H1 (cell line): ENCODE measurements at regions not wholly inside any gene's neighbourhood (a gene's known extent, or its start where the extent isn't known, plus 50 kb on each side); places are given as distances from the start of the nearest gene placed in this dataset.
A peak's percentile ranks its signal among the peaks of the same experiment; 100 is the strongest.

Experiments
- CTCF ChIA-PET: fragments of 300-600 bp; sonication (Branson Sonifier 250); formaldehyde crosslinking; loops from one replicate; lab custom pipeline; 2021; ENCODE audit not compliant: partially characterized antibody; lab: Charles Lee
- POLR2A ChIA-PET: fragments of 300-600 bp; sonication (Branson Sonifier 250); formaldehyde crosslinking; loops from one replicate; lab custom pipeline; 2021; ENCODE audit warnings: inconsistent platforms; ENCODE audit not compliant: partially characterized antibody; lab: Charles Lee
- DNase-seq, 2 experiments: peaks; one replicate each; pipeline versions ENCODE4 v3.0.0 to v3.0.0-alpha.2; 2010 to 2022; ENCODE audit warnings: low spot score in 2 of 2, low read depth in 1 of 2, mixed read lengths in 1 of 2
- FAIRE-seq: peaks from 2 replicates; lab custom pipeline; 2011; peaks lifted over from hg19 to GRCh38; lab: Jason Lieb, UNC
- H2AFZ ChIP-seq: 2 replicates; pipeline ENCODE4 v1.8.1; 2012; ENCODE audit warnings: low read length, inconsistent platforms
- H2AK5ac ChIP-seq: 2 replicates; pipeline ENCODE4 v1.6.1; 2013; ENCODE audit warnings: low read depth, low read length
- H2BK120ac ChIP-seq: replicated peaks from 2 replicates; pipeline ENCODE3; 2013; ENCODE audit warnings: low read depth, low read length, inconsistent platforms
- H2BK12ac ChIP-seq: 2 replicates; pipeline ENCODE4 v1.6.1; 2013; ENCODE audit warnings: low read depth, low read length
- H2BK15ac ChIP-seq: 2 replicates; pipeline ENCODE4 v1.6.1; 2013; ENCODE audit warnings: low read length
- H2BK20ac ChIP-seq: 2 replicates; pipeline ENCODE4 v1.6.1; 2013; ENCODE audit warnings: low read length
- H2BK5ac ChIP-seq: 2 replicates; pipeline ENCODE4 v1.6.1; 2013; ENCODE audit warnings: low read depth, low read length
- H3K14ac ChIP-seq: 2 replicates; pipeline ENCODE4 v1.6.1; 2013; ENCODE audit warnings: inconsistent platforms; ENCODE audit not compliant: insufficient read length
- H3K18ac ChIP-seq: 2 replicates; pipeline ENCODE4 v1.6.1; 2013; ENCODE audit warnings: low read length; ENCODE audit errors: extremely low read depth
- H3K23ac ChIP-seq: 2 replicates; pipeline ENCODE4 v1.6.1; 2013; ENCODE audit warnings: inconsistent platforms; ENCODE audit not compliant: insufficient read length
- H3K23me2 ChIP-seq: 2 replicates; pipeline ENCODE4 v1.6.1; 2013; ENCODE audit warnings: low read depth, low read length
- H3K27ac ChIP-seq: 2 replicates; pipeline ENCODE4 v1.6.1; 2011; ENCODE audit warnings: low read depth, low read length, inconsistent platforms
- H3K27me3 ChIP-seq, 4 experiments: replicated peaks in 1 of 4; 1 replicate in 1 of 4; 2 replicates in 3 of 4; pipeline versions ENCODE4 v1.6.1 to v1.8.1; 2011 to 2013; ENCODE audit warnings: low read length in 3 of 4, mild to moderate bottlenecking in 3 of 4, inconsistent platforms in 2 of 4, mixed read lengths in 2 of 4, moderate library complexity in 1 of 4; ENCODE audit not compliant: control insufficient read depth in 3 of 4, insufficient read depth in 3 of 4; ENCODE audit errors: extremely low read depth in 1 of 4
- H3K36me3 ChIP-seq, 4 experiments: 2 replicates each; pipeline versions ENCODE4 v1.6.1 to v1.8.1; 2011 to 2013; ENCODE audit warnings: mild to moderate bottlenecking in 4 of 4, low read length in 3 of 4, moderate library complexity in 2 of 4, control low read depth in 1 of 4, inconsistent platforms in 1 of 4; ENCODE audit not compliant: insufficient read depth in 4 of 4, control insufficient read depth in 2 of 4
- H3K4ac ChIP-seq: replicated peaks from 2 replicates; pipeline ENCODE3; 2013; ENCODE audit warnings: low read length, low read depth, mixed read lengths, inconsistent platforms; ENCODE audit not compliant: insufficient read length
- H3K4me1 ChIP-seq, 4 experiments: replicated peaks in 1 of 4; 1 replicate in 1 of 4; 2 replicates in 3 of 4; pipeline versions ENCODE4 v1.6.1 to v1.8.1; 2011 to 2013; ENCODE audit warnings: low read length in 3 of 4, inconsistent platforms in 2 of 4, mixed read lengths in 1 of 4; ENCODE audit not compliant: insufficient read depth in 4 of 4, control insufficient read depth in 3 of 4
- H3K4me2 ChIP-seq, 2 experiments: 2 replicates each; pipeline versions ENCODE4 v1.6.1 to v1.8.1; 2011 to 2013; ENCODE audit warnings: low read depth in 2 of 2, low read length in 2 of 2, control low read depth in 1 of 2, inconsistent platforms in 1 of 2, mild to moderate bottlenecking in 1 of 2; ENCODE audit not compliant: insufficient read depth in 1 of 2
- H3K4me3 ChIP-seq, 4 experiments: fragments of 200-600, 300-600 bp in 1 of 4; sonication (generic), shearing (Covaris generic), sonication (Bioruptor Twin) in 1 of 4; 2 replicates each; pipeline versions ENCODE4 v1.5.1 to v1.8.1; 2011 to 2016; ENCODE audit warnings: low read length in 4 of 4, low read depth in 3 of 4, control low read depth in 2 of 4, inconsistent platforms in 2 of 4, mild to moderate bottlenecking in 2 of 4, mixed read lengths in 1 of 4, moderate library complexity in 1 of 4; ENCODE audit not compliant: insufficient read depth in 2 of 4; ENCODE audit errors: extremely low read depth in 1 of 4
- H3K56ac ChIP-seq: replicated peaks from 2 replicates; pipeline ENCODE3; 2013; ENCODE audit warnings: low read depth, mild to moderate bottlenecking, mixed read lengths, low read length, inconsistent platforms; ENCODE audit not compliant: insufficient read length
- H3K79me1 ChIP-seq: 2 replicates; pipeline ENCODE4 v1.6.1; 2013; ENCODE audit warnings: low read depth, low read length, control low read depth
- H3K79me2 ChIP-seq, 2 experiments: 2 replicates each; pipeline versions ENCODE4 v1.6.1 to v1.8.1; 2012 to 2013; ENCODE audit warnings: low read length in 2 of 2, mild to moderate bottlenecking in 2 of 2, inconsistent platforms in 1 of 2; ENCODE audit not compliant: insufficient read depth in 2 of 2, control insufficient read depth in 1 of 2
- H3K9ac ChIP-seq, 4 experiments: replicated peaks in 1 of 4; 1 replicate in 1 of 4; 2 replicates in 3 of 4; pipeline versions ENCODE4 v1.6.1 to v1.8.1; 2011 to 2013; ENCODE audit warnings: low read depth in 3 of 4, low read length in 3 of 4, control low read depth in 2 of 4, mild to moderate bottlenecking in 2 of 4, moderate library complexity in 2 of 4, inconsistent platforms in 1 of 4; ENCODE audit errors: extremely low read depth in 1 of 4
- H3K9me3 ChIP-seq, 2 experiments: 2 replicates each; pipeline versions ENCODE4 v1.6.1 to v1.8.1; 2012 to 2013; ENCODE audit warnings: mild to moderate bottlenecking in 2 of 2, moderate library complexity in 2 of 2, control low read depth in 1 of 2, inconsistent platforms in 1 of 2, low read depth in 1 of 2, low read length in 1 of 2, mixed read lengths in 1 of 2; ENCODE audit not compliant: insufficient read depth in 2 of 2
- H4K20me1 ChIP-seq, 2 experiments: replicated peaks in 1 of 2; 2 replicates each; pipeline versions ENCODE3 to v1.8.1; 2011 to 2013; ENCODE audit warnings: inconsistent platforms in 2 of 2, low read length in 2 of 2, mild to moderate bottlenecking in 1 of 2; ENCODE audit not compliant: insufficient read depth in 2 of 2, control insufficient read depth in 1 of 2
- H4K5ac ChIP-seq: 2 replicates; pipeline ENCODE4 v1.6.1; 2013; ENCODE audit warnings: low read length, low read depth, mixed read lengths, inconsistent platforms; ENCODE audit not compliant: insufficient read length
- H4K8ac ChIP-seq: 2 replicates; pipeline ENCODE4 v1.8.0; 2013; ENCODE audit warnings: mild to moderate bottlenecking, moderate library complexity, low read length, inconsistent platforms; ENCODE audit not compliant: insufficient read depth; ENCODE audit errors: extremely low read depth
- H4K91ac ChIP-seq: replicated peaks from 2 replicates; pipeline ENCODE3; 2013; ENCODE audit warnings: low read length, mixed read lengths, inconsistent platforms; ENCODE audit not compliant: insufficient read length
- CHD2 ChIP-seq: IDR thresholded peaks from 2 replicates; pipeline ENCODE4 v1.6.1; 2012; ENCODE audit warnings: low read length, improper control_type of control experiment
- CREB1 ChIP-seq: IDR thresholded peaks from 2 replicates; pipeline ENCODE4 v1.6.1; 2012; ENCODE audit warnings: inconsistent platforms
- E2F6 ChIP-seq: IDR thresholded peaks from 2 replicates; pipeline ENCODE4 v1.6.1; 2012; ENCODE audit warnings: inconsistent platforms
- GTF2F1 ChIP-seq: IDR thresholded peaks from 2 replicates; pipeline ENCODE4 v1.6.1; 2012; ENCODE audit warnings: low read depth, low read length, improper control_type of control experiment, borderline replicate concordance
- POLR2AphosphoS5 ChIP-seq: IDR thresholded peaks from 2 replicates; pipeline ENCODE4 v1.6.1; 2011; ENCODE audit warnings: low read depth, low read length
- RBBP5 ChIP-seq: IDR thresholded peaks from 2 replicates; pipeline ENCODE4 v1.7.1; 2012; ENCODE audit warnings: low read depth, mild to moderate bottlenecking, inconsistent platforms, low read length, moderate library complexity, borderline replicate concordance
- RFX5 ChIP-seq: IDR thresholded peaks from 2 replicates; pipeline ENCODE4 v1.6.1; 2011; ENCODE audit warnings: low read depth, low read length, improper control_type of control experiment, borderline replicate concordance
- RXRA ChIP-seq: IDR thresholded peaks from 2 replicates; pipeline ENCODE4 v1.6.1; 2011; ENCODE audit warnings: low read depth, mild to moderate bottlenecking, low read length, moderate library complexity; ENCODE audit not compliant: insufficient read depth
- TAF7 ChIP-seq: optimal IDR thresholded peaks from 2 replicates; pipeline ENCODE3; 2011; ENCODE audit warnings: low read depth, mild to moderate bottlenecking, inconsistent platforms, low read length, moderate library complexity, borderline replicate concordance
- TBP ChIP-seq: IDR thresholded peaks from 2 replicates; pipeline ENCODE4 v1.6.1; 2011; ENCODE audit warnings: low read depth, low read length, improper control_type of control experiment
- TEAD4 ChIP-seq: IDR thresholded peaks from 2 replicates; pipeline ENCODE4 v1.6.1; 2012; ENCODE audit warnings: low read depth, low read length, inconsistent platforms, mixed read lengths
- USF2 ChIP-seq: IDR thresholded peaks from 2 replicates; pipeline ENCODE4 v1.6.1; 2011; ENCODE audit warnings: low read length, improper control_type of control experiment
- WGBS, 2 experiments: shearing (Covaris generic) in 1 of 2; methylation state at CpG; one replicate each; pipeline versions ENCODE4 v1.1.6 to v1.1.7; 2013 to 2015; ENCODE audit warnings: low lambda C conversion rate in 2 of 2, mixed read lengths in 2 of 2, inconsistent platforms in 1 of 2, low coverage in 1 of 2, missing lambda C conversion rate in 1 of 2; ENCODE audit not compliant: insufficient replicate concordance in 2 of 2, insufficient coverage in 1 of 2, insufficient read length in 1 of 2; ENCODE audit errors: extremely low coverage in 1 of 2, missing lambda C conversion rate in 1 of 2; 5-methylcytosine and 5-hydroxymethylcytosine counted together

GRCh38 chr5:17415321-17415758 is 82.7 kb upstream of the TAF11L2 start:
- Histone ChIP-seq H3K9me3 (no peaks in the 10 kb centered on the region), H2AK5ac (no peak overlapping the region), H3K23me2 (no peaks in the 10 kb centered on the region), H3K9ac (no peak overlapping the region), H3K36me3 (no peaks in the 10 kb centered on the region), H4K20me1 (no peaks in the 10 kb centered on the region), H3K79me2 (no peaks in the 10 kb centered on the region), H2BK120ac (no peak overlapping the region), H3K56ac (no peak overlapping the region), H2AFZ (peak overlapping the region; percentile 54), H3K4me3 (no peak overlapping the region), H3K79me1 (no peaks in the 10 kb centered on the region), H4K5ac (no peak overlapping the region), H3K4me1 (peaks cover 1 to 4% (median 2%) of the 10 kb centered on the region in 4 experiments; a peak in 5 of 7 replicates), H2BK15ac (peak overlapping the region; percentile 18; the same call in 1 of the 2 replicates), H3K27ac (no peak overlapping the region), H4K8ac (no peak overlapping the region), H2BK20ac (peak overlapping the region; percentile 41; the same call in 1 of the 2 replicates), H3K18ac (peak overlapping the region; percentile 60; the same call in 1 of the 2 replicates), H3K27me3 (peaks cover 0 to 3% (median under 1%) of the 10 kb centered on the region in 4 experiments; a peak in 1 of 7 replicates), H2BK12ac (no peak overlapping the region), H2BK5ac (peak overlapping the region; percentile 75; the same call in 1 of the 2 replicates), H3K4ac (no peak overlapping the region), H3K4me2 (no peak overlapping the region; a peak in 1 of 4 replicates), H3K23ac (no peak overlapping the region), H4K91ac (no peak overlapping the region), H3K14ac (no peak overlapping the region)
- DNase-seq: no peak
- POLR2A ChIA-PET: interaction anchor here (0.9 to 1.3 kb wide), 2 partner anchors 11 to 13 kb away, joined by 4 to 7 read pairs; no protein-coding TSS in a partner anchor
- WGBS, 2 experiments: 58% methylated on average over 13 of the region's 13 CpGs; no CpG with 5 or more reads in 1 of the 2 experiments
- FAIRE-seq: no peak
- CTCF ChIA-PET: no interaction called here
- no peak; the same call in 1 of the 2 replicates for TF ChIP-seq E2F6
- TF ChIP-seq RBBP5: no peak
- TF ChIP-seq TBP: peak; percentile 36; the same call in 1 of the 2 replicates
- no peak for TF ChIP-seq TAF7
- no peak for TF ChIP-seq CHD2
- no peak for TF ChIP-seq RXRA
- no peak for TF ChIP-seq CREB1
- no peak for TF ChIP-seq RFX5
- TF ChIP-seq TEAD4: peak; percentile 69; the same call in 1 of the 2 replicates
- TF ChIP-seq USF2: peak; percentile 9; the same call in 1 of the 2 replicates
- TF ChIP-seq POLR2AphosphoS5: 0 out of 2 replicates have a peak, but pooled peaks have one; percentile 39
- no peak for TF ChIP-seq GTF2F1
